ENCODE measurements at regions not wholly inside any gene's neighbourhood (a gene's known extent, or its start where the extent isn't known, plus 50 kb on each side); places are given as distances from the start of the nearest gene placed in this dataset.
"Not testable (repeated sequence)": the region's sequence is repeated elsewhere in the genome, so short reads cannot be mapped to it uniquely, and the experiment has no call there.

- no peak for DNase-seq
Observed at GRCh38 chr20:60172346-60172984, 214.2 kb downstream of the CDH26 start.

GRCh38 chr20:60177080-60177479 lies 218.9 kb downstream of the CDH26 start:
- no peak for DNase-seq

- no peak for DNase-seq
Observed at GRCh38 chr20:60180986-60181385, 222.8 kb downstream of the CDH26 start.

GRCh38 chr20:60186412-60186811 lies 228.2 kb downstream of the CDH26 start:
- no peak for DNase-seq

GRCh38 chr20:60187683-60188082 lies 229.5 kb downstream of the CDH26 start:
- no peak for DNase-seq

- no peak for DNase-seq
Observed at GRCh38 chr20:60191014-60191413, 232.8 kb downstream of the CDH26 start.

GRCh38 chr20:60192326-60192725 lies 234.1 kb downstream of the CDH26 start:
- DNase-seq, result no peak

- not testable (repeated sequence) for DNase-seq
Observed at GRCh38 chr20:60199132-60199531, 240.9 kb downstream of the CDH26 start.

- DNase-seq, result no peak
Observed at GRCh38 chr20:60199866-60200265, 241.6 kb downstream of the CDH26 start.

- DNase-seq, result no peak
Observed at GRCh38 chr20:60200305-60200918, 242.2 kb downstream of the CDH26 start.

- no peak for DNase-seq
Observed at GRCh38 chr20:60201198-60201835, 243.1 kb downstream of the CDH26 start.

GRCh38 chr20:60202046-60202445 lies 243.8 kb downstream of the CDH26 start:
- no peak for DNase-seq

GRCh38 chr20:60203451-60203850 lies 245.2 kb downstream of the CDH26 start:
- no peak for DNase-seq

- DNase-seq, result no peak
Observed at GRCh38 chr20:60204601-60205000, 246.4 kb downstream of the CDH26 start.

GRCh38 chr20:60206259-60206658 lies 248.0 kb downstream of the CDH26 start:
- no peak for DNase-seq

GRCh38 chr20:60209048-60209447 lies 250.8 kb downstream of the CDH26 start:
- DNase-seq, result no peak

- peak; percentile 18 to 48 for DNase-seq
Observed at GRCh38 chr20:60210779-60211617, 252.8 kb downstream of the CDH26 start.

GRCh38 chr20:60211618-60212463 lies 253.6 kb downstream of the CDH26 start:
- DNase-seq, result no peak

GRCh38 chr20:60212695-60213094 lies 254.5 kb downstream of the CDH26 start:
- DNase-seq, result no peak

- no peak for DNase-seq
Observed at GRCh38 chr20:60213126-60213893, 255.1 kb downstream of the CDH26 start.
